Heart right ventricle (tissue), 16 donors: ENCODE measurements at regions not wholly inside any gene's neighbourhood (a gene's known extent, or its start where the extent isn't known, plus 50 kb on each side); places are given as distances from the start of the nearest gene placed in this dataset.

Experiments used
- ATAC-seq, 8 donors: fragments of 200-7000 bp; cut with Tn5 transposase; one replicate each; pipeline ENCODE4 v1.9.1; 2020; ENCODE audit warnings: mild to moderate bottlenecking in 8 of 8, moderate library complexity in 8 of 8, moderate number of reproducible peaks in 1 of 8
- DNase-seq, 2 donors: peaks; one replicate each; pipeline ENCODE4 v3.0.0-alpha.2; 2020
- H3K27ac ChIP-seq, 10 donors: fragments of 200-600 bp; sonication (generic) in 2 of 10; one replicate each; pipeline versions ENCODE4 v1.5.0 to v1.8.0; 2020 to 2022; ENCODE audit warnings: mild to moderate bottlenecking in 3 of 10
- H3K27me3 ChIP-seq, 7 donors: fragments of 200-600 bp; one replicate each; pipeline ENCODE4 v1.8.0; 2021 to 2022; ENCODE audit warnings: mild to moderate bottlenecking in 2 of 7
- H3K36me3 ChIP-seq, 9 donors: fragments of 200-600 bp; sonication (generic) in 1 of 9; one replicate each; pipeline versions ENCODE4 v1.5.0 to v1.8.0; 2020 to 2022; ENCODE audit warnings: mild to moderate bottlenecking in 2 of 9
- H3K4me1 ChIP-seq, 9 donors: fragments of 200-600 bp; sonication (generic) in 1 of 9; one replicate each; pipeline versions ENCODE4 v1.5.0 to v1.8.0; 2020 to 2022; ENCODE audit warnings: mild to moderate bottlenecking in 4 of 9
- H3K4me3 ChIP-seq, 10 donors: fragments of 200-600 bp; sonication (generic) in 2 of 10; one replicate each; pipeline versions ENCODE4 v1.5.0 to v1.8.0; 2020 to 2022; ENCODE audit warnings: mild to moderate bottlenecking in 7 of 10, moderate library complexity in 2 of 10
- H3K9me3 ChIP-seq, 11 donors: fragments of 200-600 bp in 10 of 11; sonication (generic) in 2 of 11; one replicate each; pipeline versions ENCODE4 v1.5.0 to v1.8.0; 2013 to 2022; ENCODE audit warnings: mild to moderate bottlenecking in 2 of 11, control low read depth in 1 of 11, moderate library complexity in 1 of 11
- WGBS, 2 donors: extraction: QIAGEN DNeasy Blood & Tissue Kit; methylation state at CpG; one replicate each; pipeline ENCODE4 v1.1.7; 2013; ENCODE audit warnings: inconsistent platforms in 1 of 2; 5-methylcytosine and 5-hydroxymethylcytosine counted together
- intact Hi-C, 10 donors: fragments of 100-400 bp; cut with DNase I; formaldehyde crosslinking; loops; one replicate each; pipeline versions ENCODE4 v1.11.1 to v1.14.2; 2022
- TF ChIP-seq, protein P1 (sequence below), 9 donors: fragments of 200-600 bp; sonication (generic) in 2 of 9; IDR thresholded peaks; one replicate each; pipeline versions ENCODE4 v1.5.0 to v1.8.0; 2021 to 2022; ENCODE audit warnings: antibody characterized with exemption in 9 of 9, mild to moderate bottlenecking in 5 of 9, moderate library complexity in 1 of 9
- donor health status: Arrhythmogenic right ventricular cardiomyopathy.
- donor health status: ischemic (EF 13 %, LVEDD 7.1; RV severe dilation, severe dysfunction).
- donor health status: healthy with polysubstance abuse.
- donor health status: DM: no; HTN: yes; CAD: no.
- donor health status: DM: no; HTN: no; CAD: no.
- donor health status: ischemic (EF 25% LVEDD 6.9; RV normal size, moderate dysfunction).
- donor health status: ischemic (EF 25% LVEDD 5.7; RV mildly dilated, moderate dysfunction).
- donor health status: healthy.
- donor health status: DM: yes; HTN: yes; CAD: no.
- donor health status: Ischemic cardiomyopathy.
- donor health status: ischemic (EF 35%, LVEDD 5.7; RV mildly dilated, moderate dysfunction).
- donor health status: nonischemic (EF 11% LVEDD 7.7; RV severe dilation, severe dysfunction).
- donor health status: DM: yes; HTN: yes; CAD: no.
- donor health status: PGD.
- donor health status: ischemic (EF 29% LVEDD 5.4; RV normal size, mild dysfunction).
- donor health status: nonischemic (EF 23%, LVEDD 6.1; RV moderate dilation, normal function).

DNA sequence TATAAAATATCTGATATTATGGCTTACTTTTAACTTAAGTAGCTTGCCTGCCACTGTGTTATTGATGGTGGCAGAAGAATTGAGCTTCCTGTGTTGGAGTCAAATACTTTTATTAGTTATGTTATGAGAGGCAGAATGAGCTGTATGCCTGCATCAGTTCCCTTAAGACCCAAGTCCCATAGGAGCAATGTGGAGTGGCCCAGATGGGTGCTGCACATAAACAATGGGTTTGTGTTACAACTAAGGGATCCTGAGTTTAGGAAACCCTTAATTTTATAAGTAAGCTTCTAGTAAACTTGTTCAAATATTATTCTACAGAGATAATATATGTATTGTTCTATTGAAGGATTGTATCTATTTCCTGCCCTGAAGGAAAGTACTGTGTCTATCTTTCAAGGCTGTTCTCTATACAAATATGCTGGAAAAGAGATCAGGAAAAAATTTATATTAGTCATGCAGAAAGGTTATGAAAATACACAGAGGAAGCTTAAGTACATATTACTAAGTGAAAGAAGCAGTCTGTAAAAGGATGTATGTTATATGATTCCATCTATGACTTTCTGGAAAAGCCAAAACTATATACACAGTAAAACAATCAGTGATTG, 2018.0 kb upstream of the PCDH20 start:
- H3K36me3 ChIP-seq = no peaks in the 10 kb centered on the region
- peaks cover 0 to 3% (median 0%) of the 10 kb centered on the region in 11 donors for H3K9me3 ChIP-seq
- no peak overlapping the region for H3K27ac ChIP-seq
- DNase-seq = no peak
- no peak overlapping the region for H3K4me3 ChIP-seq
- H3K4me1 ChIP-seq = no peaks in the 10 kb centered on the region
- no peak for ATAC-seq
- H3K27me3 ChIP-seq = no peaks in the 10 kb centered on the region
- TF ChIP-seq, protein P1, sequence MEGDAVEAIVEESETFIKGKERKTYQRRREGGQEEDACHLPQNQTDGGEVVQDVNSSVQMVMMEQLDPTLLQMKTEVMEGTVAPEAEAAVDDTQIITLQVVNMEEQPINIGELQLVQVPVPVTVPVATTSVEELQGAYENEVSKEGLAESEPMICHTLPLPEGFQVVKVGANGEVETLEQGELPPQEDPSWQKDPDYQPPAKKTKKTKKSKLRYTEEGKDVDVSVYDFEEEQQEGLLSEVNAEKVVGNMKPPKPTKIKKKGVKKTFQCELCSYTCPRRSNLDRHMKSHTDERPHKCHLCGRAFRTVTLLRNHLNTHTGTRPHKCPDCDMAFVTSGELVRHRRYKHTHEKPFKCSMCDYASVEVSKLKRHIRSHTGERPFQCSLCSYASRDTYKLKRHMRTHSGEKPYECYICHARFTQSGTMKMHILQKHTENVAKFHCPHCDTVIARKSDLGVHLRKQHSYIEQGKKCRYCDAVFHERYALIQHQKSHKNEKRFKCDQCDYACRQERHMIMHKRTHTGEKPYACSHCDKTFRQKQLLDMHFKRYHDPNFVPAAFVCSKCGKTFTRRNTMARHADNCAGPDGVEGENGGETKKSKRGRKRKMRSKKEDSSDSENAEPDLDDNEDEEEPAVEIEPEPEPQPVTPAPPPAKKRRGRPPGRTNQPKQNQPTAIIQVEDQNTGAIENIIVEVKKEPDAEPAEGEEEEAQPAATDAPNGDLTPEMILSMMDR (IDR thresholded peaks at IDR 0.05) = no peak
- intact Hi-C loops = no loop called here

DNA sequence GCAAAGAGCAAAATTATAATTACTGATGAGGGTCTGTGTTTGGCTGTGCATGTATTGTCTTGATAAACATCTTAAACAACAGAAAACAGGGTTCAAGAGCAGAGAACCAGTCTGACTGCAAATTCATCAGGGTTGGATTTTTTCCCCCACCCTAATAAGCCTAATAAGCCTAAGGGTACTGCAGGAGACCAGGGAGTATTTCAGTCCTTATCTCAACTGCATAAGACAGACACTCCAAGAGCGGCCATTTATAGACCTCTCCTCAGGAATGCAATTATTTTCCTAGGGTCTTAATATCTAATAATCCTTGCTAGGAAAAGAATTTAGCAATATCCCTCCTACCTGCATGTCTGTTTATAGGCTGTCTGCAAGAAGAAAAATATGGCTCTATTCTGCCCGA, 2011.5 kb upstream of the PCDH20 start:
- TF ChIP-seq, protein P1 (IDR thresholded peaks at IDR 0.05) = no peak
- ATAC-seq = no peak
- whole genome bisulfite sequencing, 2 donors = 89 to 98% methylated on average over 2 of the region's 2 CpGs

DNA sequence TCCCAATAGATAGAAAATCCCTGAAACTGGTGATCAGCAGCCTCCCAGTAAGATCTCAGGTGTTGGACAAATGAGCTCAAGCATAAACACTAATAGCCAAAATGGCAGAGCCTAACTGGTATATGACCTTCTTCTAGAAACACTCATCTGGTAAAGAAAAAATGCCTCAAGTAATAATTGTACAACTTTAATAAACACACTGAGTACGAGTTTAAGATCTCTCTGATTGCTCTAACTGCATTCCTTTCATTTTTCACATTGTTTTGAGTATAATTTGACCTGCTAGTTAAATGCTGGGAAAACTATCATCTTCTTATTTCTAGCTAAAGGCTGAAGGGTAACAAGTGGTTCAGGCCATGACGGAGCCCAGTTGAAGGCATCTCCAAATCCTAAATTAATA, 2009.5 kb upstream of the PCDH20 start:
- WGBS, 2 donors = 55 to 60% methylated on average over 2 of the region's 2 CpGs

More for the DNA sequence above, 2011.5 kb upstream of the PCDH20 start:
- no peaks in the 10 kb centered on the region for H3K27me3 ChIP-seq
- peaks cover 0 to 17% (median 0%) of the 10 kb centered on the region in 11 donors for H3K9me3 ChIP-seq
- no peak for DNase-seq
- H3K4me3 ChIP-seq = no peak overlapping the region
- no peaks in the 10 kb centered on the region for H3K4me1 ChIP-seq
- intact Hi-C loops = no loop called here
- no peaks in the 10 kb centered on the region for H3K36me3 ChIP-seq
- H3K27ac ChIP-seq = no peak overlapping the region

DNA sequence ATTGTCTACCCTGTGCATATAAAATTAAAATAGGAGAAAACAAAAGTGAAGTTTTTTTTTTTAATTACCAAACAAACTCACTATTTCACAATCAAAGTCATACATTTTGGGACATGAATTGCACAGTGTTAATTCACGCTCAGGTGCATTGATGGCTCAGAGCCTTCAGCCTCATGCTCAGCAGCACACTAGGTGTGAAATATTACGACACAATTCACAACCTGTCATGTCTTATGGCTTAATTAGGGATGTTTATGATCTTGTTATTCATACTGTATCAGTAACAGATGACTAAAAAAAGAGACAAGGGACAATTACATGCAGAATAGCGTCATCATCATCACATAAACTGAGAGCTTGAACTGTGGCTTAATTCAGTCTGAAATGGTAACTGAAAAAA, 2005.5 kb upstream of the PCDH20 start:
- no peak overlapping the region for H3K4me3 ChIP-seq
- H3K27ac ChIP-seq = no peak overlapping the region
- ATAC-seq (no peak), DNase-seq (no peak)
- no peaks in the 10 kb centered on the region for H3K27me3 ChIP-seq
- WGBS, 2 donors = 60 to 63% methylated on average over 3 of the region's 3 CpGs
- no peaks in the 10 kb centered on the region for H3K4me1 ChIP-seq
- TF ChIP-seq, protein P1 (IDR thresholded peaks at IDR 0.05) = no peak
- intact Hi-C loops = no loop called here
- no peaks in the 10 kb centered on the region for H3K36me3 ChIP-seq
- peaks cover 0 to 26% (median 0%) of the 10 kb centered on the region in 11 donors for H3K9me3 ChIP-seq

More for the DNA sequence above, 2009.5 kb upstream of the PCDH20 start:
- Histone ChIP-seq H3K36me3 (no peaks in the 10 kb centered on the region), H3K9me3 (peaks cover 0 to 27% (median 0%) of the 10 kb centered on the region in 11 donors), H3K4me3 (no peak overlapping the region), H3K27ac (no peak overlapping the region), H3K4me1 (no peaks in the 10 kb centered on the region), H3K27me3 (no peaks in the 10 kb centered on the region)
- intact Hi-C loops = no loop called here
- DNase-seq = no peak
- no peak for ATAC-seq
- TF ChIP-seq, protein P1 (IDR thresholded peaks at IDR 0.05) = no peak
